ENCODE measurements at regions not wholly inside any gene's neighbourhood (a gene's known extent, or its start where the extent isn't known, plus 50 kb on each side); places are given as distances from the start of the nearest gene placed in this dataset.

DNA sequence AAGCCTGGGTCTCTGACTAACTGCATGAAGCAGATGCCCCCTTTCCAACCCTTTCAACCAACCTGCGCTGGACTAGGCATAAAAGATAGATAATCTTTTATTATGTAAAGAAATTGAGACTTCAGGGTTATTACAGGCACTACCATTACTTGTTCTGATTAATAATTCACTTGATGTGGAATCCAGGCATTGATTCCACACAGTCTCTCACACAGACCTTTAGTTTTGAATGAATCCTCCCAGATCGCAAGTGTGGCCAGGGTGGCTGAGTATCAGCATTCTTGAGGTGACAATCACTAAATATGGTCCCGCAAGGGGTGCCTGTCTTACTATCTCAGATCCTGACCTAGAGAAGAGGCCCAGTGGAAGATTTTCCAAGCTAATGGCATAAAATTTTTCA lies 368.9 kb upstream of the ONECUT1 start:
- ATAC-seq (no peak), FAIRE-seq (no peak), DNase-seq (ENCODE audit: extremely low read depth in 1 of 4, low spot score in 3 of 4) (no peak)
- no peaks in the 10 kb centered on the region for H3K4me1 ChIP-seq (replicated peaks in 1 of 2; ENCODE audit: control insufficient read depth in 2 of 2, insufficient read depth in 2 of 2, low read length in 2 of 2)
- WGBS (ENCODE audit: insufficient coverage, low coverage, missing lambda C conversion rate): 0% methylated on average over 3 of the region's 3 CpGs
- intact Hi-C loops (cut with micrococcal nuclease) (no loop called here), in situ Hi-C loops (cut with MboI) (no loop called here)
- H3K4me2 ChIP-seq (ENCODE audit: insufficient read depth, low read length): no peak overlapping the region
- no peaks in the 10 kb centered on the region for H3K9me1 ChIP-seq (ENCODE audit: control insufficient read depth, insufficient read depth, low read length)
- H3K27me3 ChIP-seq (ENCODE audit: control insufficient read depth in 2 of 2, insufficient read depth in 2 of 2, low read length in 2 of 2): no peaks in the 10 kb centered on the region
- no peaks in the 10 kb centered on the region for H3K9me3 ChIP-seq (replicated peaks; ENCODE audit: control insufficient read depth, insufficient read depth, low read depth, low read length)
- H3K9ac ChIP-seq (ENCODE audit: insufficient read depth in 1 of 2, low read depth in 2 of 2, low read length in 2 of 2): no peak overlapping the region
- H4K20me1 ChIP-seq (replicated peaks; ENCODE audit: control insufficient read depth, insufficient read depth, low read length): no peaks in the 10 kb centered on the region
- H3K79me2 ChIP-seq (ENCODE audit: control insufficient read depth, insufficient read depth, low read length): no peaks in the 10 kb centered on the region
- POLR2A ChIA-PET: no interaction called here
- CTCF ChIA-PET (ENCODE audit: low intra/inter-chr PET ratio): no interaction called here
- H3K27ac ChIP-seq (ENCODE audit: extremely low read depth, low read depth, low read length): no peak overlapping the region
- H2AFZ ChIP-seq (ENCODE audit: low read depth, low read length): no peak overlapping the region
- TF ChIP-seq, protein P1, sequence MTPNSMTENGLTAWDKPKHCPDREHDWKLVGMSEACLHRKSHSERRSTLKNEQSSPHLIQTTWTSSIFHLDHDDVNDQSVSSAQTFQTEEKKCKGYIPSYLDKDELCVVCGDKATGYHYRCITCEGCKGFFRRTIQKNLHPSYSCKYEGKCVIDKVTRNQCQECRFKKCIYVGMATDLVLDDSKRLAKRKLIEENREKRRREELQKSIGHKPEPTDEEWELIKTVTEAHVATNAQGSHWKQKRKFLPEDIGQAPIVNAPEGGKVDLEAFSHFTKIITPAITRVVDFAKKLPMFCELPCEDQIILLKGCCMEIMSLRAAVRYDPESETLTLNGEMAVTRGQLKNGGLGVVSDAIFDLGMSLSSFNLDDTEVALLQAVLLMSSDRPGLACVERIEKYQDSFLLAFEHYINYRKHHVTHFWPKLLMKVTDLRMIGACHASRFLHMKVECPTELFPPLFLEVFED (CRISPR knock-in tag; conservative IDR thresholded peaks at IDR 0.05): no peak
- no peaks in the 10 kb centered on the region for H3K36me3 ChIP-seq (ENCODE audit: control insufficient read depth, insufficient read depth, low read length)
- BruUV-seq (replicated peaks): no TSS peak
- H3K4me3 ChIP-seq: no peak overlapping the region

DNA sequence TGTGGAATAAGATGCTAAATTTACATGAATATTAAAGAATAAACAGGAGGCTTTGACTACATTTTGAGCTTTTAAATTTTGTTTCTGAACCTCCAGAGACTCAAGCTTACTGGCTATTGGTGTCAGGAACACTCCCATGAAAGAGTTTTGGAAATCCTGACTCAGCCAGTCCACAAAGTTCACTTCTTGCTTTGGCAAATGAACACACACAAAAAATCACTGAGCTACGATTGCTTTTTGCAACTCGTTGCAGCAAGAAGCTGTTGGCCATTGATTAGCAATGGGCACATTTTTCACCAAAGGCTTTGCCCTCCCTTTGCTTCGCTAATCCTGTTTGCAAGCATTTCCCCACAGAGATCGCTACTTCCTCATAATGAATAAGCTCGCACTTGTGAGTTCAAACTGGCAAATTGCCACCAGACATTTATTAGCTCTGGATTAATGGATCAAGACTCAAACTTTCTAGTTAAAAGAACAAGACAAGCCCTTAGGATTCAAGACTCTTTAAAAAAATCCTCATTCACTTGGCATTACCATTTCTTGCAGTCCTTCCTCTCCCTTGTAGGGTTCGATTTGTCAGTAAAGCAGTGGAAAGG lies 343.2 kb upstream of the ONECUT1 start:
- ChIA-PET CTCF (ENCODE audit: low intra/inter-chr PET ratio) (no interaction called here), POLR2A (no interaction called here)
- FAIRE-seq: no peak
- no peaks in the 10 kb centered on the region for H3K4me1 ChIP-seq (replicated peaks in 1 of 2; ENCODE audit: control insufficient read depth in 2 of 2, insufficient read depth in 2 of 2, low read length in 2 of 2)
- intact Hi-C loops (cut with micrococcal nuclease): no loop called here
- H3K9me3 ChIP-seq (replicated peaks; ENCODE audit: control insufficient read depth, insufficient read depth, low read depth, low read length): no peaks in the 10 kb centered on the region
- no peaks in the 10 kb centered on the region for H3K27me3 ChIP-seq (ENCODE audit: control insufficient read depth in 2 of 2, insufficient read depth in 2 of 2, low read length in 2 of 2)
- no peak overlapping the region for H3K4me2 ChIP-seq (ENCODE audit: insufficient read depth, low read length)
- no peaks in the 10 kb centered on the region for H4K20me1 ChIP-seq (replicated peaks; ENCODE audit: control insufficient read depth, insufficient read depth, low read length)
- H3K4me3 ChIP-seq: no peak overlapping the region
- WGBS (ENCODE audit: insufficient coverage, low coverage, missing lambda C conversion rate): 0% methylated on average over 6 of the region's 6 CpGs
- H3K27ac ChIP-seq (ENCODE audit: extremely low read depth, low read depth, low read length): no peak overlapping the region
- BruUV-seq (replicated peaks): no TSS peak
- no peak overlapping the region for H3K9ac ChIP-seq (ENCODE audit: insufficient read depth in 1 of 2, low read depth in 2 of 2, low read length in 2 of 2)
- TF ChIP-seq HNRNPK (IDR thresholded peaks at IDR 0.05; ENCODE audit: low read depth, low read length, poor library complexity, severe bottlenecking) (no peak), TGIF2 (CRISPR knock-in tag; IDR thresholded peaks at IDR 0.05) (no peak)
- TF ChIP-seq, protein P2, sequence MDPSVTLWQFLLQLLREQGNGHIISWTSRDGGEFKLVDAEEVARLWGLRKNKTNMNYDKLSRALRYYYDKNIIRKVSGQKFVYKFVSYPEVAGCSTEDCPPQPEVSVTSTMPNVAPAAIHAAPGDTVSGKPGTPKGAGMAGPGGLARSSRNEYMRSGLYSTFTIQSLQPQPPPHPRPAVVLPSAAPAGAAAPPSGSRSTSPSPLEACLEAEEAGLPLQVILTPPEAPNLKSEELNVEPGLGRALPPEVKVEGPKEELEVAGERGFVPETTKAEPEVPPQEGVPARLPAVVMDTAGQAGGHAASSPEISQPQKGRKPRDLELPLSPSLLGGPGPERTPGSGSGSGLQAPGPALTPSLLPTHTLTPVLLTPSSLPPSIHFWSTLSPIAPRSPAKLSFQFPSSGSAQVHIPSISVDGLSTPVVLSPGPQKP (CRISPR knock-in tag; IDR thresholded peaks at IDR 0.05): no peak
- no peaks in the 10 kb centered on the region for H3K36me3 ChIP-seq (ENCODE audit: control insufficient read depth, insufficient read depth, low read length)
- H3K79me2 ChIP-seq (ENCODE audit: control insufficient read depth, insufficient read depth, low read length): no peaks in the 10 kb centered on the region
- ATAC-seq: no peak
- H2AFZ ChIP-seq (ENCODE audit: low read depth, low read length): no peak overlapping the region
- DNase-seq (ENCODE audit: extremely low read depth in 1 of 4, low spot score in 3 of 4): no peak
- no peaks in the 10 kb centered on the region for H3K9me1 ChIP-seq (ENCODE audit: control insufficient read depth, insufficient read depth, low read length)
- in situ Hi-C loops (cut with MboI): no loop called here
